Renal pelvis (tissue), 1 donor: ENCODE measurements at regions not wholly inside any gene's neighbourhood (a gene's known extent, or its start where the extent isn't known, plus 50 kb on each side); places are given as distances from the start of the nearest gene placed in this dataset.
A peak's percentile ranks its signal among the peaks of the same experiment; 100 is the strongest.

Source experiments
- DNase-seq: peaks from one replicate; pipeline ENCODE4 v3.0.0-alpha.2; 2013

DNA sequence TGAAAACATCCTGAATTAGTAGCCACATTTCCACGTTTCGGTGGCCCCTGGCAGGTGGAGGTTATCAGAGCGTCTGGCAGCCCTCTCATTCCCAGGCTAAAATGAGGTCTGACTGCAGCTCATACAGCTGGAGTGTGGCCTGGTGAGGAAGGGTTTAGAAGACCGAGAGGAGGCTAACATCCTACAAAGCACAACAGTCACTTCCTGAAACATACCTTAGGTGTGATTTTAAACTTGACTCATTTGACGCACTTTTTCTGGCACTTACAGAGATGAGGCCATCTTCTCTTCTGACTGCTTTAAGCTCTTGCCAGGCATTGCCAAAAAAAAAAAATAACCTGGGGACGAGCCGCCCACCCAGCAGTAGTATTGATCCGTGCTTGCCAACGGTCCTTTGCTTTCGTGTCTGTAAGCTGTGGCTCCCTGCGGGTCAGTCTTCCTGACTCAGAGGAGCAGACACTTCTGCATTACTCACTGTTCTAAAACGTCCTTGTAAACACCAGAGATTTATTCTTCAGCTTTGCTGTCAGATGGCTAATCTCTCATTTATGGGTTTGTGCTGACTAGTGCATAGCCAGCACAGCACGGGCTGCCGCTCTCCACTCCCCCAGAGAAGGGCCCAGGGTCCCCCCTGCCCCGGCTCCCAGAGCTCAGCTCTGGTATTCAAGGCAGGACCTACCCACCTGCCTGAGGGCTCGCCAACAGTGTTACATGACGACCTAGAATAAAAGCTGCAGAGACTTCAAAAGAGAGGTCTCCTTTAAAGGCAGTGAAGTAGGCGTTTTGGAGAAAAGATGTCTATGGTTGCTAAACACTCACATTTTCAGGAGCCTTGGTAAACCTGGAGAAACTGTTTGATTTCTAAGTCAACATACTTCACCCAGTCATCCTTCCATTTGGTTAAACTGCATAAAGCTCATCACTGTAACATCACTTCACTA is 78.5 kb upstream of the FRMD1 start:
- peak; percentile 80 for DNase-seq

GRCh38 chr6:168156742-168157265 is 77.8 kb upstream of the FRMD1 start:
- no peak for DNase-seq

DNA sequence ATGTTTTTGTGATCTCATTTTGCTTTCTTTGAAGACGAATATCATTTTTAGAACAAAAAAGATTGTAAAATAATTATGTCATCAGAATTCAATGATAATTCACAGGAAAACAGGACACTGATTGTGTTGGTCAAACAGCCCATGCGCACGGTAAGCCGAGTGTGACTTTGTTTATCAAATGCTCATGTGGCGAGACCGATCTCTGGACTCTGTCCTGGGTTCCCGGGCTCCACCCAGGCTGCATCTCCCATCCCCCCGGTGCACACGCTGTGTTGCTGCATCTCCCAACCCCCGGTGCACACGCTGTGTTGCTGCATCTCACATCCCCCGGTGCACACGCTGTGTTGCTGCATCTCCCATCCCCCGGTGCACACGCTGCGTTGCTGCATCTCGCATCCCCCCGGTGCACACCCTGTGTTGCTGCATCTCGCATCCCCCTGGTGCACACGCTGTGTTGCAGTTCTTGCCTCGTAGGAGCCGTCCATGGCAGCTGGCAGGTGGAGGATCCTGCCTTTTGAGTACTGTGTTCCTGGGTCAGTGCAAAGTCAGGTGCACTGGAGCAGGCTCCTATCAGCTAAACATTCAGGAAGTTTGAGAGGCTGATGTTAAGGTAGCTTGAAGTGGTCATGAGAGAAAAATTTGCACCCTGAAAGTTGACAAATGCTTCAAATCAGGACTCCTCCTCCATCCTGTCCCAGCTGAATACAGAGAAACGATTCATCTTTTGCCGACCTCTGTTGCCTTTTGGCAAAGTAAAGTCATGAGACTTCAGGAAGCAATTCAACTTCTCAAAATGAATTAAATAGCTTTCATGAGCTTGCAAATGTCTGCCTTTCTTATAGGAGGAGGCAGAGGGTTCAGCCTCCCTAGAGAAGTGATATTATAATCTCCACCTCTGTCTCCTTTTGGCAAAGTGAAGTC is 77.1 kb upstream of the FRMD1 start:
- no peak for DNase-seq

GRCh38 chr6:168155193-168155592 is 76.2 kb upstream of the FRMD1 start:
- no peak for DNase-seq

GRCh38 chr6:168154263-168154917 is 75.4 kb upstream of the FRMD1 start:
- no peak for DNase-seq

DNA sequence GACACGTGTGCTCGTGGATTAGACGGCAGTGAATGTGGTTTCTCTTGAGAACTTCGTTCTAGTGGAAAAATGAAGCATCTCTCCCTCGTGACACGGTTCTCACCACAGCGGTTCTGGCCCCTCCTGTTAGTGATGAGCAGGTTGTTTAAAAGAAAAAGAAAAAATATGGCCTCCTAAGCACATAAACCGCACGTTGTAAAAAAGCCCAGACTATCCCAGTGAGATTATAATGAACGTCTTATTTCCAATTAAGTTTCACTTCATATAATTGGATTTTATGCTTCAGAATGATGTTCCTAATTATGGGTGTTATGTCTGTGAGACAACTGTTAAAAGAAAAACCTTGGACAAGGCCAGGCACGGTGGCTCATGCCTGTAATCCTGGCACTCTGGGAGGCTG is 74.5 kb upstream of the FRMD1 start:
- no peak for DNase-seq

DNA sequence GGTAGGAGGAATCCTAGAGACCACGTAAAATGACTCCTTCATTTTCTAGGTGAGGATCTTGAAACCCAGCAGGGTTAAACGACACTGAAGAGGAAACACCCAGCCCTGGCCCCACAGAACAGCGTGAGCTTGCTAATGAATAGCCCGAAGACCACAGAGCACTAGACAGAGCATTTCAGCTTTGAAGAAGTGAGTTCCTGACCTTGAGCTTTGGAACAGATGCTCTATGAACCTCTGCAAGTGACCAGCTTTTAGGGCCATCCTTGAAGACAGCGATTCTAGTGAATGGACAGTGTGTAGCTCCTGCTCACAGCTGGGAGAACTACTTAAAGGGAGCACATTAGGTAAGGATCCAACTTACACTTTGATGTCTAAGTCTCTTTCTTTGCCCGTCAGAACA is 74.0 kb upstream of the FRMD1 start:
- DNase-seq = no peak

DNA sequence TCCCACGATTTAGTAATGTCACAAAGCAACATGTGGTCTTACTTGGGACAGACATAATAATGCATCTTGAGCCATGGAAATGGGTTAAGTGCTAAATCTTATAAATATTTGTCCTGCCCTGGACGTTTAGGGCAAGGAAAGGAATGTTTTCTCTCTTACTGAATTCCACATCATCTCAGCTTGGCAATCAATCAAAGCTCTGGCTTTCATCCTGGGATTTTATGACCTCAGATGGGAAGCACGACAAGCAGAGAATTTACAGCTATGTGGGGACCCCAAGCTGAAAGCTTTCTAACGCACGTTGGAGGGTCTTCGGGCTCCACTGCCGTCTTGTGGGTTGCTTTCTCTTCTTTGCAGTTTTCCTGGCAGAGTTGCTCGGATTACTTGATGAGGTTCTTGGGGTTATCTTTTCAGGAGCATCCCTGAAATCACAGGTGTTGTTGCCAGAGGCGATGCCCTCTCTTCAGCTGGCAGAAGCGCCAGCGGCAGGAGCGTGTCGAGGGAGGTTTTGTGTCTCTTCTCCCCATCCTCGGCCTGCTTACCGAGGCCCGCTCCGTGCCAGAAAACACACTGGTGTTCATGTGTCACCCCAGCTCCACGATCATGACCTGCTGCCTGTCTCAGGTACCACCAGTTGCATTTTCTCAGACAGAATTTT is 73.4 kb upstream of the FRMD1 start:
- peak; percentile 76 for DNase-seq

DNA sequence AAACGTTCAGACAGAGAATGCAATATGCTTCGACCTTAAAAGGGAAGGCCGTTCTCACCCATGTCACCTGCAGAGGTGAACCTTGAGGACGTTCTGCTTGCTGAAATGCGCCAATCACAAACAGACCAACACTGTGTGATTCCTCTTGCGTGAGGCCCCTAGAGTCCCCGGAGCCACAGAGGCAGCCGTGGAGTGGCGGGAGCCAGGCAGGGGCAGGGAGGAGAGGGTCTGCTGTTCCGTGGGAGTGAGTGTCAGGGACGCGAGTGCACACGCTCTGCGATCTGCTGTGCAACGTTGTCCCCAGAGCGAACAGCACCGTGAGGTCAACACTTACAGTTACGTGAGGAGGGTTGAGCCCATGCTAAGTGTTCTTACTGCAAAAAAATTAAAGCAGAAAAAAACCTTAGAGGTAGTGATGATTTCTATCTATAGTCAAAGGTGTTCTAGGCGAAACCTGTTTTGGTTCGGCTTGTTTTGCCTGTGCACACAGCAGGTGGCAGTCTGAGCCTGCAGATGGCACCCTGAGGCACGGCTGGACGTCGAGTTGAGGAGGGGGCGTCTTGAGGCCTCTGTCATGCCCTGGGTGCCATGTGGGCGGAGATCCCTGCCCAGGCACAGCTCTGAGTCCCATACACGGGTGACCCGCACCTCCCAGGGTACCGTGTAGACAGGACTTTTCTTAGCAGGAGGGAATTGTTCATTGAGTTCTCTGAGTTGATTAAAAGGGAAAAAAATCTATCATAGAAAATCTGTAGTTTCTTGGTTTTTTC is 71.7 kb upstream of the FRMD1 start:
- DNase-seq = no peak

DNA sequence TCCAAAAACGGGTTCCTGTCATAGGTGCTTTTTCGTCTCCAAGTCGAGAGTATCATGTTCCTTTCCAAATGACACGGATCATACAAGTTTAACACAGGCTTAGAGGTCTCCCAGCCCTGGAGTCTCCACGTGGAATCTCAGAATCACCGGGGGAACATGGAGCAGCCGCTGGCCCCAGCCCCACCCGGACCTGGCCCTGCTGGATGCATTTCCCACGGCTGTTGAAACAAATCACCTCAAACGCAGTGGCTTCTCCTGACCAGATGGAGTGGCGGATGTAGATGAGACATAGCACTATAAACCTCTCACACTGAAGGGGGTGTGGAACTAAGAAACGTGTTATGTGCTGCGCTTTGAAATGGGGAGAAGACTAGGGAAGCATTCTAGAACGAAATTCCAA is 70.0 kb upstream of the FRMD1 start:
- DNase-seq = no peak

DNA sequence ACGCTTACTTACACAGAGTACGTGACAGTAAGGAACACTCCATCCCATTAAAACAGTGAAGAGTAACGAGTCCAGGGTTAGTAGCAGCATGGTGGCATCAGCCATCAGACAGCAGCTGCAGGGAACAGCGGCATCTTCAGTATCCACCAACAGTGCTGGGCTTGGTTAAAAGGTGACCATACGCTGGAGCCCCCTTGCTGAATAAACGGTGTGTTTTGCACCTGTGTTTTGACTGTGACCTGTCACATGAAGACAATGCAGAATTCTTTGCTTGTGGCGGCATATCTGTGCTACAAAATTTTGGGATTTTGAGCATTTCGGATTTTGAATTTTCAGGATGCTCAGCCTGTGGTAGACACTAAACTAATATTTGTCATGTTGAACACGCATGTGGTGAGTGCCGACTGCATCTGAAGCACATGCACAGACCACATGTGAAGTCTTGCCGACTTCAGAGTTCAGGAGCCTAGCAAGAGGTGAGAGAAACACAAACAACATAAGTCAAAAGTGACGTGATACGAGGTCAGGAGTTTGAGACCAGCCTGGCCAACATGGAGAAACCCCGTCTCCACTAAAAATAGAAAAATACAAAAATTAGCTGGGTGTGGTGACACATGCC is 69.3 kb upstream of the FRMD1 start:
- no peak for DNase-seq

DNA sequence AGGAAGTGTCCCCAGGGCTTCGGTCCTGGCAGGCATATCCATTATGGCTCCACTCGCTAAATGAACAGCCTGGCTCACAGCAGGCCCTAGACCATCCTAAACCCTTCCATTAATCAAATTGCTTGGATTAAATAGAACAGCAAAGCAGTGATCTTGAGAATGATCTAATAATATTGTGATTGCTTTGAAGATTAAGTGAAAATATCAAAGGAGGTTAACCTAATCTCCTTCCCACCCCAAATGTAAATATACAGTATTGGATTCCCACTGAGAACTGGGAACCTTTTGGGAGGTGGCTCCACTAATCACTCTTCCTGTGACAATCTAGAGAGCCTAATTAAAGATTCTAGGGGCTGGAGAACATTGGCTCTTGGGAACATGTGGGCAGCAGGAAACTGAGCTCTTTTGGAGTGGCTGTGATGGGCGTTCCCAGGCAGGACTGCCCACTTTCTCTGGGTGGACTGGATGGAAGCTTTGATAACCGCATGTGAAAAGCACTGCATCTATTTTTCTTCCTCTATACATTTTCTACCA is 68.3 kb upstream of the FRMD1 start:
- no peak for DNase-seq

DNA sequence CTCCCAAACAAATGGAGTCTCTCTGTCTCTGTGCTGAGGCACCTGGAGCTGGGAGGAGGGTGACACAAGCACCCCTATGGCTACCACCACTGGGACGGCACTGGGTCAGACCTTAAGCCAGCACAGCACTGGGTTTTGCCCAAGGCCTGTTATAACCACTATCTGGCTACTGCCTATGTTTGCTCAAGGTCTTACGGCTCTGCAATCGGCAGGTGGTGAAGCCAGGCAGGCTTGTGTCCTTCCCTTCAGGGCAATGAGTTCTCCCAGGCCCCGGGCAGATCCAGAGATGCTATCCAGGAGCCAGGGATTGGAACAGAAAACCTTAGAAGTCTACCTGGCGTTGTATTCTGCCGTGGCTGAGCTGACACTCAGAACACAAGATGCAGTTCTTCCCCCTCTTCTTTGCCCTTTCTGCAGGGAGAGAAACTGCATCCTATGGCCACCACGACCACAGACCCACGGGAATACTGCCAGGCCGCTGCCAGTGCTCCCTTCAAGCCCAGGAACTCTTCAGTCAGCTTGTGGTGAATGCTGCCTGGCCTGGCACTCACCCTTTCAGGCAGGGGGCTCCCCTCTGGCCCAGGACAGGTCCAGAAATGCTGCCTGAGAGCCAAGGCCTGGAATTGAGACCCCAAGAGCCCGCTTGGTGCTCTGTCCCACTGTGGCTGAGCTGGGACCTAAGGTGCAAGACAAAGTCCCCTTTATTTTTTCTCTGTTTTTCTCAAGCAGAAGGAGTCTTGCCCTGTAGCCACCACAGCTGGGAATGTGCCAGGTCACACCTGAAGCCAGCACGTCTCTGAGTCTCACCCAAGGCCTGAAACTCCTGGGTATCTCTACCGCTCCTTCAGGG is 67.0 kb upstream of the FRMD1 start:
- DNase-seq = no peak

DNA sequence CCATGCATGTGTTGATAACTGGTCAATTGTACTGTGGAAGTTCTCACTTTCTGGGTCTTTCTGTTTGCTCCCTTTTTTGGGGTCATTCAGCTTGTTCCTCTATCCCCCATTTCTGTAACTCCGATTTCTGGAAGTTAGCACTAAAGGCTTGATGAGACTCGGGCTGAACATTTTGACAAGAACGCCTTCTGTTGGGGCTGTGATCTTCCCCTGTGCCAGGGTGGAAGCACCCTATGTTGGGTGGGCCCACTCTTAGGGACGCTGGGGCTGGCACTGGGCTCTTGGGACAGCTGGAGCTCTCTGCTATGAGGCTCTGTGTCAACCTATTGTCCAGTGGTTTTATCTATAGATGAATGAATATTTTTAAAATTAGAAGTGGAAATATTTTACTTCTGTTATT is 60.1 kb upstream of the FRMD1 start:
- DNase-seq = no peak

GRCh38 chr6:168138436-168138835 is 59.4 kb upstream of the FRMD1 start:
- no peak for DNase-seq

GRCh38 chr6:168137024-168137423 is 58.0 kb upstream of the FRMD1 start:
- DNase-seq = no peak

DNA sequence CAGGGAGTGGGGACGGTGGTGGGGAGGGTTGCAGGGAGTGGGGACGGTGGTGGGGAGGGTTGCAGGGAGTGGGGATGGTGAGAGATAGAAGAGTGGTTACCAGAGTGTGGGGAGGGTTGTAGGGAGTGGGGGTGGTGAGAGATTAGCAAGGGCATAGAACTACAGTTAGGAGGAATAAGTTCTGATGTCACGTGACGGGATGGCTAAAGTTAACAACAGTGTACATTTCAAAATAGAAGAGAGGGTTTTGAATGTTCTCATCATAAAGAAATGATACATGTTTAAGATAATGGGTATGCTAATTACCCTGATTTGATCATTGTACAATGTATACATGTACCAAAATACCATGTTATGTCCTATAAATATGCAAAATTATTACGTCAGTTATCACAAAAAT is 57.6 kb upstream of the FRMD1 start:
- DNase-seq = no peak

DNA sequence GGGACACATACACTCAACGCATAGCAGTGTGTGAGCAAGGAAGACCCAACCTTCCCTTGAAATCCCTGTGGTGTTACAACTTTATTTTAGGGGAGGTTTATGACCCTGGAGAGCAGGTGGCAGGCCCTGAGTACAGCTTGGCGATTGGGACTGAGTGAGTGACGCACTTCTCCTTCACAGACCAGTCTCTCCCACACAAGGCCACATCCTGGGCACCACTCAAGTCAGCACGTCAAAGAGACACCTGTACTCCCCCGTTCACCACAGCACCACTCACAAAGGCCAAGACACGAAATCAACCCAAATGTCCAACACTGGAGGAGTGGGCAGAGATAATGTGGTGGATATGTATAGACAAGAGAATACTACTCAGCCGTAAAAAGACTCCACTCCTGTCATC is 57.0 kb upstream of the FRMD1 start:
- no peak for DNase-seq
